ENCODE measurements at regions not wholly inside any gene's neighbourhood (a gene's known extent, or its start where the extent isn't known, plus 50 kb on each side); places are given as distances from the start of the nearest gene placed in this dataset.

GRCh38 chr6:125365230-125365629 lies 63.5 kb upstream of the HDDC2 start:
- H3K79me2 ChIP-seq (ENCODE audit: control insufficient read depth, insufficient read depth, low read length), result no peaks in the 10 kb centered on the region
- DNase-seq (ENCODE audit: low read depth, low spot score), result no peak

GRCh38 chr6:125367036-125367782 lies 65.4 kb upstream of the HDDC2 start:
- no peak overlapping the region for H3K4me3 ChIP-seq (replicated peaks in 1 of 3; ENCODE audit: insufficient read depth in 1 of 3, low read depth in 1 of 3, low read length in 3 of 3)
- no peak overlapping the region for H3K27ac ChIP-seq (ENCODE audit: insufficient read depth, low read depth, low read length)
- no peak overlapping the region for H3K9ac ChIP-seq (replicated peaks; ENCODE audit: extremely low read depth, insufficient read depth, low read length)
- no peak overlapping the region for H3K4me2 ChIP-seq (ENCODE audit: insufficient read depth, low read length)
- dilution Hi-C loops (cut with MboI; ENCODE audit: extremely low pct_ligation_motif_present, low sequenced_read_pairs), result no loop called here
- no peaks in the 10 kb centered on the region for H3K79me2 ChIP-seq (ENCODE audit: control insufficient read depth, insufficient read depth, low read length)
- no peak for TF ChIP-seq EZH2 (IDR thresholded peaks at IDR 0.05; ENCODE audit: borderline replicate concordance, low read depth, low read length, severe bottlenecking)
- no peak for TF ChIP-seq POLR2AphosphoS5 (IDR thresholded peaks at IDR 0.05; ENCODE audit: insufficient read depth, low read depth, low read length)
- TF ChIP-seq GATA2 (IDR thresholded peaks at IDR 0.05; ENCODE audit: insufficient read depth, insufficient read length, low read depth, low read length), result no peak
- no peak for TF ChIP-seq JUN (IDR thresholded peaks at IDR 0.05; ENCODE audit: borderline replicate concordance, insufficient read depth, insufficient read length, low read depth)
- no peak for TF ChIP-seq FOS (IDR thresholded peaks at IDR 0.05; ENCODE audit: borderline replicate concordance, insufficient read depth, low read length)
- TF ChIP-seq POLR2A (IDR thresholded peaks at IDR 0.05; ENCODE audit: low read depth, low read length), result no peak
- TF ChIP-seq MYC (IDR thresholded peaks at IDR 0.05; ENCODE audit: low read depth, low read length), result no peak
- TF ChIP-seq CTCF (IDR thresholded peaks at IDR 0.05; ENCODE audit: extremely low read depth in 1 of 2, insufficient read depth in 1 of 2, low read depth in 1 of 2, low read length in 2 of 2), result no peak
- no peak for TF ChIP-seq MAX (IDR thresholded peaks at IDR 0.05; ENCODE audit: insufficient read depth, insufficient read length)
- H3K4me1 ChIP-seq (ENCODE audit: control insufficient read depth, extremely low read depth, insufficient read depth, low read length), result peaks cover 16% of the 10 kb centered on the region
- no peaks in the 10 kb centered on the region for H4K20me1 ChIP-seq (replicated peaks; ENCODE audit: control insufficient read depth, extremely low read depth, insufficient read depth, low read length)
- no peak overlapping the region for H2AFZ ChIP-seq (ENCODE audit: low read depth, low read length)
- DNase-seq (ENCODE audit: low read depth, low spot score) (no peak), FAIRE-seq (no peak)
- H3K9me3 ChIP-seq (replicated peaks; ENCODE audit: control insufficient read depth, insufficient read depth, low read length), result no peaks in the 10 kb centered on the region
- POLR2A ChIA-PET, result no interaction called here
- no TSS peak for BruUV-seq (replicated peaks)
- H3K36me3 ChIP-seq (ENCODE audit: control insufficient read depth in 2 of 2, extremely low read depth in 1 of 2, insufficient read depth in 2 of 2, low read length in 2 of 2), result no peaks in the 10 kb centered on the region
- H3K27me3 ChIP-seq (ENCODE audit: control insufficient read depth in 2 of 2, insufficient read depth in 2 of 2, low read length in 2 of 2), result peaks cover 21 to 24% of the 10 kb centered on the region in 2 experiments
- intact Hi-C loops (cut with micrococcal nuclease), result no loop called here
- H3K9me1 ChIP-seq (replicated peaks; ENCODE audit: control insufficient read depth, extremely low read depth, insufficient read depth, low read length), result no peaks in the 10 kb centered on the region
- CTCF ChIA-PET, result interaction anchor here (0.8 to 1.5 kb wide), 3 partner anchors 9 to 30 kb away, joined by 3 to 4 read pairs (median 3); no protein-coding TSS in a partner anchor

More at GRCh38 chr6:125365230-125365629, 63.5 kb upstream of the HDDC2 start:
- no peak overlapping the region for H3K4me2 ChIP-seq (ENCODE audit: insufficient read depth, low read length)
- peak; percentile 24 for FAIRE-seq
- dilution Hi-C loops (cut with MboI; ENCODE audit: extremely low pct_ligation_motif_present, low sequenced_read_pairs) (no loop called here), intact Hi-C loops (cut with micrococcal nuclease) (no loop called here)
- no peak overlapping the region for H3K27ac ChIP-seq (ENCODE audit: insufficient read depth, low read depth, low read length)
- POLR2A ChIA-PET, result no interaction called here
- no peaks in the 10 kb centered on the region for H3K9me1 ChIP-seq (replicated peaks; ENCODE audit: control insufficient read depth, extremely low read depth, insufficient read depth, low read length)
- H3K9ac ChIP-seq (replicated peaks; ENCODE audit: extremely low read depth, insufficient read depth, low read length), result no peak overlapping the region
- CTCF ChIA-PET, result no interaction called here
- H3K4me3 ChIP-seq (replicated peaks in 1 of 3; ENCODE audit: insufficient read depth in 1 of 3, low read depth in 1 of 3, low read length in 3 of 3), result no peak overlapping the region
- H3K27me3 ChIP-seq (ENCODE audit: control insufficient read depth in 2 of 2, insufficient read depth in 2 of 2, low read length in 2 of 2), result peaks cover 17 to 27% of the 10 kb centered on the region in 2 experiments
- no peak overlapping the region for H2AFZ ChIP-seq (ENCODE audit: low read depth, low read length)
- no peaks in the 10 kb centered on the region for H3K9me3 ChIP-seq (replicated peaks; ENCODE audit: control insufficient read depth, insufficient read depth, low read length)
- no peak for TF ChIP-seq GATA2 (IDR thresholded peaks at IDR 0.05; ENCODE audit: insufficient read depth, insufficient read length, low read depth, low read length)
- TF ChIP-seq FOS (IDR thresholded peaks at IDR 0.05; ENCODE audit: borderline replicate concordance, insufficient read depth, low read length), result no peak
- TF ChIP-seq JUN (IDR thresholded peaks at IDR 0.05; ENCODE audit: borderline replicate concordance, insufficient read depth, insufficient read length, low read depth), result no peak
- no peaks in the 10 kb centered on the region for H4K20me1 ChIP-seq (replicated peaks; ENCODE audit: control insufficient read depth, extremely low read depth, insufficient read depth, low read length)
- H3K36me3 ChIP-seq (ENCODE audit: control insufficient read depth in 2 of 2, extremely low read depth in 1 of 2, insufficient read depth in 2 of 2, low read length in 2 of 2), result no peaks in the 10 kb centered on the region
- BruUV-seq (replicated peaks), result no TSS peak
- H3K4me1 ChIP-seq (ENCODE audit: control insufficient read depth, extremely low read depth, insufficient read depth, low read length), result peaks cover 16% of the 10 kb centered on the region

Data from endothelial cell of umbilical vein (primary cell).